Right atrium auricular region (tissue), 2 donors: ENCODE measurements at regions not wholly inside any gene's neighbourhood (a gene's known extent, or its start where the extent isn't known, plus 50 kb on each side); places are given as distances from the start of the nearest gene placed in this dataset.

Experiments
- DNase-seq: peaks from one replicate; pipeline ENCODE4 v3.0.0-alpha.2; 2019; ENCODE audit warnings: low spot score
- H3K27ac ChIP-seq, 2 donors: fragments of 200-600 bp; sonication (generic); 1 replicate in 1 of 2; 2 replicates in 1 of 2; pipeline ENCODE4 v1.5.1; 2016 to 2019
- H3K27me3 ChIP-seq, 2 donors: fragments of 200-600 bp; sonication (generic); one replicate each; pipeline versions ENCODE4 v1.5.1 to v1.6.0; 2017 to 2019
- H3K36me3 ChIP-seq: fragments of 200-600 bp; sonication (generic); one replicate; pipeline ENCODE4 v1.5.1; 2016
- H3K4me1 ChIP-seq, 2 donors: fragments of 200-600 bp; sonication (generic); one replicate each; pipeline versions ENCODE4 v1.5.1 to v1.6.0; 2017 to 2019
- H3K4me3 ChIP-seq, 2 donors: fragments of 200-600 bp; sonication (generic); 1 replicate in 1 of 2; 2 replicates in 1 of 2; pipeline ENCODE4 v1.5.1; 2017 to 2019; ENCODE audit warnings: mild to moderate bottlenecking in 1 of 2, moderate library complexity in 1 of 2
- H3K9me3 ChIP-seq, 2 donors: fragments of 200-600 bp; sonication (generic); one replicate each; pipeline ENCODE4 v1.5.1; 2019
- TF ChIP-seq, protein P1 (sequence below), 2 donors: fragments of 200-600 bp; sonication (generic); IDR thresholded peaks; one replicate each; pipeline ENCODE4 v1.5.1; 2019; ENCODE audit warnings: antibody characterized with exemption in 2 of 2

DNA sequence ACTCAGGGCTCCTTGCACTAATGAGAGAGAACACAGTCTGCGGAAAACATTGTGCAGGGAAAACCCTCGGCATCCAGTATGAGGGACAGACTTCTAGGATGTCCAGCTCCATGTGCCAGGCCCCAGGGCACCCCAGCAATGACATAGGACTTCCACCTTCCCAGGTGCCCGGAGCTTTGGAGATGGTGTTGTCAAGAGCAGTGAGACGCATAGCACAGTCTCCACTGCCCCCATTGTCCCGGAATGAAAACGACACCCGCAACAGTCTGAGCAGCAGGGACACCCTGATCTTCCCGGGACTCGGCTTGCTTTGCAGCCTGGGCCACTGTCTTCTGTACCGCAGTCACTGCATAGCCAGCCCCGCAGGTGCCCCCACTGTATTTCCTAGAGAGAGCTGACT is 339.2 kb upstream of the ADARB2 start:
- Histone ChIP-seq H3K4me3 (no peak overlapping the region), H3K27ac (no peak overlapping the region), H3K27me3 (no peaks in the 10 kb centered on the region), H3K9me3 (no peaks in the 10 kb centered on the region), H3K36me3 (no peaks in the 10 kb centered on the region), H3K4me1 (no peaks in the 10 kb centered on the region)
- TF ChIP-seq, protein P1, sequence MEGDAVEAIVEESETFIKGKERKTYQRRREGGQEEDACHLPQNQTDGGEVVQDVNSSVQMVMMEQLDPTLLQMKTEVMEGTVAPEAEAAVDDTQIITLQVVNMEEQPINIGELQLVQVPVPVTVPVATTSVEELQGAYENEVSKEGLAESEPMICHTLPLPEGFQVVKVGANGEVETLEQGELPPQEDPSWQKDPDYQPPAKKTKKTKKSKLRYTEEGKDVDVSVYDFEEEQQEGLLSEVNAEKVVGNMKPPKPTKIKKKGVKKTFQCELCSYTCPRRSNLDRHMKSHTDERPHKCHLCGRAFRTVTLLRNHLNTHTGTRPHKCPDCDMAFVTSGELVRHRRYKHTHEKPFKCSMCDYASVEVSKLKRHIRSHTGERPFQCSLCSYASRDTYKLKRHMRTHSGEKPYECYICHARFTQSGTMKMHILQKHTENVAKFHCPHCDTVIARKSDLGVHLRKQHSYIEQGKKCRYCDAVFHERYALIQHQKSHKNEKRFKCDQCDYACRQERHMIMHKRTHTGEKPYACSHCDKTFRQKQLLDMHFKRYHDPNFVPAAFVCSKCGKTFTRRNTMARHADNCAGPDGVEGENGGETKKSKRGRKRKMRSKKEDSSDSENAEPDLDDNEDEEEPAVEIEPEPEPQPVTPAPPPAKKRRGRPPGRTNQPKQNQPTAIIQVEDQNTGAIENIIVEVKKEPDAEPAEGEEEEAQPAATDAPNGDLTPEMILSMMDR (IDR thresholded peaks at IDR 0.05): no peak
- DNase-seq: no peak

DNA sequence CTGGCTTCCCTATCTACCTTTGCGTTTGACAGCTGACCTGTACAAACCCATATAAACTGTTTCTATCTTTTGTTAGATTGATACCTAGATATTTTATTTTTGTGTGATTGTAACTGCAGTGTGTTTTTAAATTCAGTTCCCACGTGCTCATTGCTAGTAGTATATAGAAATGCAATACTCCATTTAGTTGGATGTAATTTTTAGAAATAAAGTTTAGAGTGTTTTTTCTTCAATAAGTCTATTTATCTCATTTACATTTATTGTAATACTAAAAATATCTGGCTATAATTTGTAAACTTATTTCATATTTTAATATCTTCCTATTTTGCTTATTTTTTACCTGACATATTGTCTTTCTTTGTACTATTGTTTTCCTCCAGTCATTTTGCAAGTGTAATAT is 329.7 kb upstream of the ADARB2 start:
- TF ChIP-seq, protein P1 (IDR thresholded peaks at IDR 0.05): no peak
- DNase-seq: no peak
- Histone ChIP-seq H3K4me3 (no peak overlapping the region), H3K27me3 (no peaks in the 10 kb centered on the region), H3K4me1 (no peaks in the 10 kb centered on the region), H3K27ac (no peak overlapping the region), H3K36me3 (no peaks in the 10 kb centered on the region), H3K9me3 (peaks cover 0 to 9% of the 10 kb centered on the region in 2 donors)

DNA sequence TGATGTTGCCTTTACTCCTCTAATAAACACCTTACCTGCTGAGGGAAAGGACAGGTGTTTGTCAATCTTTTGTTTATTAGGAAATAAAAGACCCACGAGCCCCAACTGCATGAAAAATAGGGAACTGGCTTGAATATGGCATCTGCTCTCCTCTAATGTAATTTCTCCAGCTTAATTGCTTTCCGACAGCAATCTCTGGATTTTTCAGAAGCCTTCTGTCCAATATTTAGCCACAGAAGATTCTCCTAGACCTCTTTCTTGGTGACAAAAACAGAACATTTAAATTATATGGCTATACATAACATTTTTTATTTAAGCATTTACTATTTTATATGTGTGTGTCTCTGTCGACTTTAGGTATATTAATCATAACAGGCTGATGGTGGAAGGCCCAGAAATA is 317.4 kb upstream of the ADARB2 start:
- H3K9me3 ChIP-seq: no peaks in the 10 kb centered on the region
- TF ChIP-seq, protein P1 (IDR thresholded peaks at IDR 0.05): no peak
- no peak overlapping the region for H3K4me3 ChIP-seq
- no peaks in the 10 kb centered on the region for H3K4me1 ChIP-seq
- H3K27ac ChIP-seq: no peak overlapping the region
- no peaks in the 10 kb centered on the region for H3K27me3 ChIP-seq
- no peaks in the 10 kb centered on the region for H3K36me3 ChIP-seq
- no peak for DNase-seq

DNA sequence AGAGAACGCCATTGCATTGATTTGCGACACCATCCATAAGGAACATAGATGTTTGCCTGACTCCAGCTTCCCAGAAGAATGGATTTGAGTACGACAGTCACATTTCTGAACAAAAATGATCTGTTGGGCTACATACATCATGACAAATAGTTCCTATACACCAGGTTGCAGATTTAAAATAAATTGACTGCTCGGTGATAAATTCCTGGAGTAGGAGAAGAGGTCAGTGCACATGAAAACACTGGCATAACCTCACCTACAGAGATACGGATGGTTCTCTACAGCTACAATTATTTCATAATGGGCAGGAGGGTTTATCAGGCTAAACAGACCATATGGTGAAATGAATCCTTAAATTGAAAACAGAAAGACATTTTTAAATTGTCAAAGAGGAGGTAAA is 316.5 kb upstream of the ADARB2 start:
- no peaks in the 10 kb centered on the region for H3K36me3 ChIP-seq
- TF ChIP-seq, protein P1 (IDR thresholded peaks at IDR 0.05): no peak
- no peak for DNase-seq

DNA sequence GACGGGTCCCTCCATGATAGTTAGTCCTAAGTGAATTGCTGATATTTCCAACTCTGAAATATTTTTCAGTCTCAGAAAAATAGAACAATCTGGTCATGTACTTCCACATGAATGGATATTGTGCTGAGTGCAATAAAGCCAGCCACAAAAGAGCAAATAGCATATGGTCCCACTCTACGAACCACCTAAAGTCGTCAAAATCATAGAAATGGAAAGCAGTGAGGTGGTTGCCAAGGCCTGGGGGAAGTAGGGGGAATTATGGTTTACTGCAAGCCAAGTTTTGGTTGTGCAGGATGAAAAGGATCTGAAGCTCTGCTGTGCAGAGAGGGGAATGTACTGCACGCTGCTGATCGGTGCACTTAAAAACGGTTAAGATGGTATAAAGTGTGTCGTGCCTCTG is 313.8 kb upstream of the ADARB2 start:
- Histone ChIP-seq H3K27me3 (no peaks in the 10 kb centered on the region), H3K4me3 (no peak overlapping the region), H3K4me1 (no peaks in the 10 kb centered on the region), H3K9me3 (no peaks in the 10 kb centered on the region), H3K36me3 (no peaks in the 10 kb centered on the region), H3K27ac (no peak overlapping the region)
- no peak for DNase-seq
- TF ChIP-seq, protein P1 (IDR thresholded peaks at IDR 0.05): no peak

More for the DNA sequence above, 316.5 kb upstream of the ADARB2 start:
- Histone ChIP-seq H3K4me1 (no peaks in the 10 kb centered on the region), H3K4me3 (no peak overlapping the region), H3K27ac (no peak overlapping the region), H3K27me3 (no peaks in the 10 kb centered on the region), H3K9me3 (no peaks in the 10 kb centered on the region)

DNA sequence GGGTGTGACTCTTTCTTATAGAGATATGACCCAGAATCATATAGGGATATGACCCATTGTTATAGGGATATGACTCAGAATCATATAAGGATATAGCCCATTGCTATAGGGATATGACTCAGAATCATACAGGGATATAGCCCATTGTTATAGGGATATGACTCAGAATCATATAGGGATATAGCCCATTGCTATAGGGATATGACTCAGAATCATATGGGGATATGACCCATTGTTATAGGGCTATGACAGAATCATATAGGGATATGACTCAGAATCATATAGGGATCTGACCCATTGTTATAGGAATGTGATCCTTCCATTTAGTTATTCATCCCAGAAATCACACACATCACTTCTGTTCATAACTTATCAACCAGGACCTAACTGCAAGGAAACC is 312.2 kb upstream of the ADARB2 start:
- DNase-seq: no peak
- Histone ChIP-seq H3K4me3 (no peak overlapping the region), H3K4me1 (no peaks in the 10 kb centered on the region), H3K36me3 (no peaks in the 10 kb centered on the region), H3K27me3 (no peaks in the 10 kb centered on the region), H3K27ac (no peak overlapping the region), H3K9me3 (no peaks in the 10 kb centered on the region)
- TF ChIP-seq, protein P1 (IDR thresholded peaks at IDR 0.05): no peak
